T follicular helper cell (primary cell): ENCODE measurements at regions not wholly inside any gene's neighbourhood (a gene's known extent, or its start where the extent isn't known, plus 50 kb on each side); places are given as distances from the start of the nearest gene placed in this dataset.

Experiments
- DNase-seq: peaks from one replicate; pipeline ENCODE4 v3.0.0-alpha.2; 2020; ENCODE audit warnings: low read depth

GRCh38 chr13:44120849-44121755, 241.4 kb downstream of the LACC1 start:
- DNase-seq = no peak

GRCh38 chr13:44124352-44124751, 244.6 kb downstream of the LACC1 start:
- DNase-seq = no peak

- DNase-seq = no peak
These were observed 246.3 kb downstream of the LACC1 start for GRCh38 chr13:44125943-44126469.

- DNase-seq = no peak
These were observed 245.0 kb upstream of the SERP2 start for GRCh38 chr13:44128552-44129001.

- no peak for DNase-seq
These were observed 244.2 kb upstream of the SERP2 start for GRCh38 chr13:44129418-44129817.

GRCh38 chr13:44131069-44131614, 242.5 kb upstream of the SERP2 start:
- DNase-seq = no peak

GRCh38 chr13:44132710-44133109, 240.9 kb upstream of the SERP2 start:
- DNase-seq = no peak

- DNase-seq = no peak
These were observed 240.0 kb upstream of the SERP2 start for GRCh38 chr13:44133626-44134025.

GRCh38 chr13:44135566-44135965, 238.1 kb upstream of the SERP2 start:
- no peak for DNase-seq

- DNase-seq = no peak
These were observed 236.8 kb upstream of the SERP2 start for GRCh38 chr13:44136696-44137268.

- no peak for DNase-seq
These were observed 236.2 kb upstream of the SERP2 start for GRCh38 chr13:44137466-44137865.

GRCh38 chr13:44140146-44140545, 233.5 kb upstream of the SERP2 start:
- DNase-seq = no peak

GRCh38 chr13:44140888-44141724, 232.5 kb upstream of the SERP2 start:
- DNase-seq = no peak

- peak; percentile 87 for DNase-seq
These were observed 231.7 kb upstream of the SERP2 start for GRCh38 chr13:44141725-44142539.

GRCh38 chr13:44142540-44142867, 231.1 kb upstream of the SERP2 start:
- no peak for DNase-seq

GRCh38 chr13:44142941-44143665, 230.5 kb upstream of the SERP2 start:
- DNase-seq = no peak

GRCh38 chr13:44146138-44146537, 227.5 kb upstream of the SERP2 start:
- no peak for DNase-seq

- no peak for DNase-seq
These were observed 226.4 kb upstream of the SERP2 start for GRCh38 chr13:44147233-44147632.

GRCh38 chr13:44147648-44148047, 226.0 kb upstream of the SERP2 start:
- no peak for DNase-seq

- no peak for DNase-seq
These were observed 225.3 kb upstream of the SERP2 start for GRCh38 chr13:44148159-44148914.
